HepG2 (cell line): ENCODE measurements at regions not wholly inside any gene's neighbourhood (a gene's known extent, or its start where the extent isn't known, plus 50 kb on each side); places are given as distances from the start of the nearest gene placed in this dataset.

Source experiments
- ATAC-seq: fragments of 200-7000 bp; cut with Tn5 transposase; 3 replicates; pipeline ENCODE4 v1.9.1; 2020; ENCODE audit warnings: mild to moderate bottlenecking, moderate library complexity
- BruUV-seq: library from RNA; stranded (reverse); fragments of 400-500 nt; replicated peaks from 2 replicates; lab custom pipeline; 2021; lab: Mats Ljungman, UMichigan
- CTCF ChIA-PET: fragments of 300-600 bp; formaldehyde crosslinking; extraction: SDS; loops from one replicate; lab custom pipeline; 2021; ENCODE audit warnings: low total read pairs, inconsistent platforms, low intra/inter-chr PET ratio; lab: Yijun Ruan, JAX
- POLR2A ChIA-PET: fragments of 350-600 bp; sonication (Branson Sonifier 250); formaldehyde crosslinking; loops from one replicate; lab custom pipeline; 2020; ENCODE audit warnings: antibody characterized with exemption, inconsistent platforms; lab: Yijun Ruan, JAX
- DNase-seq: peaks from one replicate; pipeline ENCODE4 v3.0.0-alpha.2; 2015; ENCODE audit warnings: low spot score
- FAIRE-seq: peaks from 3 replicates; lab custom pipeline; 2011; peaks lifted over from hg19 to GRCh38; lab: Jason Lieb, UNC
- H2AFZ ChIP-seq: one replicate; pipeline ENCODE4 v1.6.1; 2011; ENCODE audit warnings: low read length, inconsistent platforms
- H3K27ac ChIP-seq: fragments of 300-600 bp; 3 replicates; pipeline ENCODE4 v1.8.0; 2011; ENCODE audit warnings: mixed run types, mild to moderate bottlenecking, mixed read lengths, low read length, inconsistent platforms; ENCODE audit not compliant: insufficient read depth; ENCODE audit errors: extremely low read length
- H3K27me3 ChIP-seq, 2 experiments: fragments of 200-600 bp in 1 of 2; 2 replicates in 1 of 2; 3 replicates in 1 of 2; pipeline versions ENCODE4 v1.6.0 to v1.8.0; 2011; ENCODE audit warnings: low read length in 2 of 2, mild to moderate bottlenecking in 2 of 2, moderate library complexity in 2 of 2, inconsistent platforms in 1 of 2; ENCODE audit not compliant: insufficient read depth in 2 of 2, control insufficient read depth in 1 of 2
- H3K36me3 ChIP-seq, 2 experiments: fragments of 200-600 bp in 1 of 2; replicated peaks in 1 of 2; 2 replicates in 1 of 2; 3 replicates in 1 of 2; pipeline versions ENCODE4 v1.5.1 to v1.8.0; 2011; ENCODE audit warnings: low read length in 2 of 2, inconsistent platforms in 1 of 2; ENCODE audit not compliant: insufficient read depth in 2 of 2, control insufficient read depth in 1 of 2
- H3K4me1 ChIP-seq: 2 replicates; pipeline ENCODE4 v1.5.1; 2012; ENCODE audit warnings: low read length, inconsistent platforms; ENCODE audit not compliant: insufficient read depth
- H3K4me2 ChIP-seq: 2 replicates; pipeline ENCODE4 v1.6.0; 2011; ENCODE audit warnings: low read depth, low read length, inconsistent platforms
- H3K4me3 ChIP-seq, 3 experiments: fragments of 200-600 bp in 1 of 3; sonication (generic), shearing (Covaris generic) in 1 of 3; replicated peaks in 1 of 3; 2 replicates each; pipeline ENCODE4 v1.5.1; 2011 to 2016; ENCODE audit warnings: low read length in 3 of 3, inconsistent platforms in 2 of 3, low read depth in 2 of 3, mild to moderate bottlenecking in 2 of 3, control low read depth in 1 of 3, mixed read lengths in 1 of 3; ENCODE audit not compliant: insufficient read depth in 1 of 3
- H3K79me2 ChIP-seq: one replicate; pipeline ENCODE4 v1.6.1; 2011; ENCODE audit warnings: low read length, inconsistent platforms; ENCODE audit not compliant: insufficient read depth
- H3K9ac ChIP-seq: 2 replicates; pipeline ENCODE4 v1.6.0; 2011; ENCODE audit warnings: mild to moderate bottlenecking, low read depth, low read length, inconsistent platforms; ENCODE audit not compliant: insufficient read depth
- H3K9me3 ChIP-seq: 2 replicates; pipeline ENCODE4 v1.5.1; 2012; ENCODE audit warnings: mild to moderate bottlenecking, low read length
- H4K20me1 ChIP-seq: 2 replicates; pipeline ENCODE4 v1.6.0; 2011; ENCODE audit warnings: inconsistent platforms, mild to moderate bottlenecking, low read length, moderate library complexity; ENCODE audit not compliant: insufficient read depth
- ZFP36L1 ChIP-seq: sonication (generic); formaldehyde crosslinking; IDR thresholded peaks from 2 replicates; pipeline ENCODE4 v1.8.0; 2022; ENCODE audit warnings: mild to moderate bottlenecking, missing genetic modification reagents, moderate library complexity
- ZNF687 ChIP-seq: sonication (generic); formaldehyde crosslinking; IDR thresholded peaks from 2 replicates; pipeline ENCODE4 v1.5.1; 2020; ENCODE audit warnings: mild to moderate bottlenecking, missing genetic modification reagents, moderate library complexity
- WGBS: methylation state at CpG from one replicate; pipeline ENCODE4 v1.1.6; 2017; ENCODE audit warnings: low lambda C conversion rate; 5-methylcytosine and 5-hydroxymethylcytosine counted together
- in situ Hi-C: cut with HindIII; loops from 2 replicates; pipeline ENCODE4 v1.10.0; 2017; ENCODE audit warnings: low pct_unique_long_range_greater_than_20kb; ENCODE audit not compliant: extremely low pct_ligation_motif_present
- intact Hi-C: fragments of 100-400 bp; cut with micrococcal nuclease; formaldehyde crosslinking; loops from one replicate; pipeline ENCODE4 v1.10.0; 2022; ENCODE audit not compliant: unreplicated experiment

DNA sequence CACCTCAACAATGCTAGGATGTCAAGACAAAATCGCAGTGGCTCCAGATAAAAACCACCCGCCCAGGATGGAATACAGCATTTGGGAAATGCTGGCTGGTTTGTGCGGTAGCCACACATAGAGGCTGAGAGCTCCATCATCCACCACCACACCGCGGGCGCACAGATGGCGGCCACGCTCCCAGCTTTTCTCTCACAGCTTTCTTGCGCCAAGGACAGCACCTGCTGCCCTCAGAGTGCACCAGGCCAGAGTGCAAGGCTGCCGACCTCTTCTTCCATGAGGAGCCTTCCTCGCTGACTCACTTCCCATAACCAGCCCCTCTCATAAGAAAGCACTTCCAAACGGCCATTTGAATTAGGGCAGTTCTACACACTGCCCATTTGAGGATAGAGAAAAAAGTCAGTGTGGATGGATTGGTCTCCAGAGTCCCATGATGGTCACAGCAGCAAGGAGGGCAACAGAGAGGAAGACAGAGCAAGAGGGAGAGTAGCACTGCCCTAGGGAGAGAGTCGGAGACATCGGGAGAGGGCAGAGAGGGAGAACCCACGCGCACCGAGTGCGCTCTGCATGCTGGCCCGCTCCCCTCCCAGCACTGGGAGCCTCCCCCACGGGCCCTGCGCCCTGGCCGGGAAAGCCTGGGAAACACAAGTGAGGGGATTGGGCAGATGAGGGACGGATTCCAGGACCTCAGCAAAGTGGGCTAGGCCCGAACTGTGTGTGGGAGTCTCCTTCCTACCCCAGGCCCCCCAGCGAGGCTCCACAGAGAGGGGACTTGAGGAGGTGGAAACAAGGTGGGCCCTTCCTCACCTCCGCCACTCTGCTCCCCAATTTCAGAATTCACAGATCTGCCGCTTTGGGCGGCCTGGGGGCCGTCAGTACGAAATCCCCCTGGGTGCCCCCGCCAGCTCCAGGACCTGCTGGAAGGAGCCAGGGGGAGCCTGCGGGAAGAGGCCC is 156.9 kb downstream of the USP12 start:
- intact Hi-C loops = no loop called here
- no TSS peak for BruUV-seq
- Histone ChIP-seq H3K9ac (no peak overlapping the region), H3K9me3 (no peaks in the 10 kb centered on the region), H3K4me2 (no peak overlapping the region), H3K27me3 (0 out of 5 replicates have a peak, but pooled peaks cover 0 to 5% of the 10 kb centered on the region in 2 experiments)
- POLR2A ChIA-PET = no interaction called here
- TF ChIP-seq ZFP36L1 (CRISPR knock-in tag) (no peak), ZNF687 (0 out of 2 replicates have a peak, but pooled peaks have one; percentile 21)
- TF ChIP-seq, all 625 proteins: peak for 1
- H3K79me2 ChIP-seq = no peaks in the 10 kb centered on the region
- WGBS = 64% methylated on average over 18 of the region's 32 CpGs
- no peaks in the 10 kb centered on the region for H3K36me3 ChIP-seq
- DNase-seq = no peak
- in situ Hi-C loops = no loop called here
- CTCF ChIA-PET = no interaction called here
- H4K20me1 ChIP-seq = no peaks in the 10 kb centered on the region
- H3K27ac ChIP-seq = no peak overlapping the region
- no peak; the same call in 2 of the 3 replicates for ATAC-seq
- FAIRE-seq = no peak
- peaks cover 26% of the 10 kb centered on the region for H3K4me1 ChIP-seq
- no peak overlapping the region for H3K4me3 ChIP-seq
- no peak overlapping the region for H2AFZ ChIP-seq
